Stomach (tissue), 4 donors: ENCODE measurements at regions not wholly inside any gene's neighbourhood (a gene's known extent, or its start where the extent isn't known, plus 50 kb on each side); places are given as distances from the start of the nearest gene placed in this dataset.

Source experiments
- POLR2A ChIP-seq, 4 donors: fragments of 450-650 bp; IDR thresholded peaks; one replicate each; pipeline ENCODE4 v1.6.1; 2016; ENCODE audit warnings: antibody characterized with exemption in 4 of 4, control low read depth in 2 of 4, mild to moderate bottlenecking in 1 of 4, moderate library complexity in 1 of 4
- POLR2AphosphoS5 ChIP-seq, 3 donors: sonication (generic); formaldehyde crosslinking; IDR thresholded peaks; one replicate each; pipeline ENCODE4 v1.6.1; 2016; ENCODE audit warnings: antibody characterized with exemption in 3 of 3
- TF ChIP-seq, protein P1 (sequence below), 7 experiments: fragments of 450-650 bp in 4 of 7; fragments of 200-600 bp in 3 of 7; sonication (generic) in 3 of 7; IDR thresholded peaks; one replicate each; pipeline ENCODE4 v1.5.1; 2016 to 2019; ENCODE audit warnings: antibody characterized with exemption in 7 of 7, control low read depth in 2 of 7, mild to moderate bottlenecking in 1 of 7

- TF ChIP-seq, protein P1, sequence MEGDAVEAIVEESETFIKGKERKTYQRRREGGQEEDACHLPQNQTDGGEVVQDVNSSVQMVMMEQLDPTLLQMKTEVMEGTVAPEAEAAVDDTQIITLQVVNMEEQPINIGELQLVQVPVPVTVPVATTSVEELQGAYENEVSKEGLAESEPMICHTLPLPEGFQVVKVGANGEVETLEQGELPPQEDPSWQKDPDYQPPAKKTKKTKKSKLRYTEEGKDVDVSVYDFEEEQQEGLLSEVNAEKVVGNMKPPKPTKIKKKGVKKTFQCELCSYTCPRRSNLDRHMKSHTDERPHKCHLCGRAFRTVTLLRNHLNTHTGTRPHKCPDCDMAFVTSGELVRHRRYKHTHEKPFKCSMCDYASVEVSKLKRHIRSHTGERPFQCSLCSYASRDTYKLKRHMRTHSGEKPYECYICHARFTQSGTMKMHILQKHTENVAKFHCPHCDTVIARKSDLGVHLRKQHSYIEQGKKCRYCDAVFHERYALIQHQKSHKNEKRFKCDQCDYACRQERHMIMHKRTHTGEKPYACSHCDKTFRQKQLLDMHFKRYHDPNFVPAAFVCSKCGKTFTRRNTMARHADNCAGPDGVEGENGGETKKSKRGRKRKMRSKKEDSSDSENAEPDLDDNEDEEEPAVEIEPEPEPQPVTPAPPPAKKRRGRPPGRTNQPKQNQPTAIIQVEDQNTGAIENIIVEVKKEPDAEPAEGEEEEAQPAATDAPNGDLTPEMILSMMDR (IDR thresholded peaks at IDR 0.05): no peak
- TF ChIP-seq POLR2AphosphoS5 (IDR thresholded peaks at IDR 0.05) (no peak), POLR2A (IDR thresholded peaks at IDR 0.05) (no peak)
Measured at GRCh38 chr1:118621839-118622238, 366.3 kb downstream of the TBX15 start.
